Neural progenitor cell (in vitro differentiated cells): ENCODE measurements at regions not wholly inside any gene's neighbourhood (a gene's known extent, or its start where the extent isn't known, plus 50 kb on each side); places are given as distances from the start of the nearest gene placed in this dataset.

ENCODE experiments used
- DNase-seq: peaks from one replicate; pipeline ENCODE4 v3.0.0-alpha.2; 2016; ENCODE audit warnings: low spot score
- H2AFZ ChIP-seq: fragments of 200-600 bp; sonication (generic); replicated peaks from 2 replicates; pipeline ENCODE4 v1.6.1; 2016; ENCODE audit warnings: antibody characterized with exemption
- H3F3A ChIP-seq: fragments of 200-600 bp; sonication (generic); 2 replicates; pipeline ENCODE4 v1.6.1; 2016; ENCODE audit warnings: antibody characterized with exemption, low read depth
- H3K27ac ChIP-seq: fragments of 200-600 bp; sonication (generic); 2 replicates; pipeline ENCODE4 v1.5.1; 2016; ENCODE audit warnings: mild to moderate bottlenecking
- H3K27me3 ChIP-seq: fragments of 200-600 bp; sonication (generic); 2 replicates; pipeline ENCODE4 v1.6.1; 2016; ENCODE audit warnings: mild to moderate bottlenecking, moderate library complexity
- H3K36me3 ChIP-seq: fragments of 200-600 bp; sonication (generic); 2 replicates; pipeline ENCODE4 v1.5.1; 2016
- H3K4me1 ChIP-seq: fragments of 200-600 bp; sonication (generic); 2 replicates; pipeline ENCODE4 v1.6.1; 2016; ENCODE audit warnings: mixed run types
- H3K4me2 ChIP-seq: fragments of 200-600 bp; sonication (generic); 2 replicates; pipeline ENCODE4 v1.6.1; 2016
- H3K4me3 ChIP-seq: fragments of 200-600 bp; sonication (generic); 2 replicates; pipeline ENCODE4 v1.5.1; 2016
- H3K79me2 ChIP-seq: fragments of 200-600 bp; sonication (generic); 2 replicates; pipeline ENCODE4 v1.6.1; 2016; ENCODE audit warnings: low read depth
- H3K9ac ChIP-seq: fragments of 200-600 bp; sonication (generic); 2 replicates; pipeline ENCODE4 v1.6.1; 2016
- H3K9me3 ChIP-seq: fragments of 200-600 bp; sonication (generic); 2 replicates; pipeline ENCODE4 v1.5.1; 2016; ENCODE audit warnings: low read depth
- H4K20me1 ChIP-seq: fragments of 200-600 bp; sonication (generic); 2 replicates; pipeline ENCODE4 v1.6.1; 2016; ENCODE audit warnings: low read depth
- H3K27ac Mint-ChIP-seq: 3 replicates; pipeline ENCODE4 v1.8.0; 2021; ENCODE audit warnings: mixed read lengths
- H3K27me3 Mint-ChIP-seq: 2 replicates; pipeline ENCODE4 v1.8.0; 2022; ENCODE audit warnings: low read depth, mild to moderate bottlenecking, inconsistent platforms, moderate library complexity, mixed read lengths; ENCODE audit not compliant: insufficient read depth
- H3K36me3 Mint-ChIP-seq: 3 replicates; pipeline ENCODE4 v1.8.0; 2021; ENCODE audit warnings: mixed read lengths
- H3K4me1 Mint-ChIP-seq: 3 replicates; pipeline ENCODE4 v1.8.0; 2021; ENCODE audit warnings: mixed read lengths
- H3K4me3 Mint-ChIP-seq: 3 replicates; pipeline ENCODE4 v1.8.0; 2021; ENCODE audit warnings: mild to moderate bottlenecking, moderate library complexity, mixed read lengths
- H3K9me3 Mint-ChIP-seq: 3 replicates; pipeline ENCODE4 v1.8.0; 2020; ENCODE audit warnings: mixed read lengths
- EZH2 ChIP-seq: fragments of 200-600 bp; sonication (generic); IDR thresholded peaks from 2 replicates; pipeline ENCODE4 v1.6.1; 2017; ENCODE audit warnings: antibody characterized with exemption, mild to moderate bottlenecking, moderate library complexity
- EZH2phosphoT487 ChIP-seq: fragments of 200-600 bp; sonication (generic); IDR thresholded peaks from 2 replicates; pipeline ENCODE4 v1.6.1; 2017; ENCODE audit warnings: antibody characterized with exemption
- TF ChIP-seq, protein P1 (sequence below): fragments of 200-600 bp; sonication (generic); IDR thresholded peaks from 2 replicates; pipeline ENCODE4 v1.5.1; 2017; ENCODE audit warnings: antibody characterized with exemption, mild to moderate bottlenecking

- H3K9me3 ChIP-seq, result no peaks in the 10 kb centered on the region
- H3K4me3 Mint-ChIP-seq, result no peak overlapping the region
- no peak for TF ChIP-seq EZH2
- TF ChIP-seq, protein P1, sequence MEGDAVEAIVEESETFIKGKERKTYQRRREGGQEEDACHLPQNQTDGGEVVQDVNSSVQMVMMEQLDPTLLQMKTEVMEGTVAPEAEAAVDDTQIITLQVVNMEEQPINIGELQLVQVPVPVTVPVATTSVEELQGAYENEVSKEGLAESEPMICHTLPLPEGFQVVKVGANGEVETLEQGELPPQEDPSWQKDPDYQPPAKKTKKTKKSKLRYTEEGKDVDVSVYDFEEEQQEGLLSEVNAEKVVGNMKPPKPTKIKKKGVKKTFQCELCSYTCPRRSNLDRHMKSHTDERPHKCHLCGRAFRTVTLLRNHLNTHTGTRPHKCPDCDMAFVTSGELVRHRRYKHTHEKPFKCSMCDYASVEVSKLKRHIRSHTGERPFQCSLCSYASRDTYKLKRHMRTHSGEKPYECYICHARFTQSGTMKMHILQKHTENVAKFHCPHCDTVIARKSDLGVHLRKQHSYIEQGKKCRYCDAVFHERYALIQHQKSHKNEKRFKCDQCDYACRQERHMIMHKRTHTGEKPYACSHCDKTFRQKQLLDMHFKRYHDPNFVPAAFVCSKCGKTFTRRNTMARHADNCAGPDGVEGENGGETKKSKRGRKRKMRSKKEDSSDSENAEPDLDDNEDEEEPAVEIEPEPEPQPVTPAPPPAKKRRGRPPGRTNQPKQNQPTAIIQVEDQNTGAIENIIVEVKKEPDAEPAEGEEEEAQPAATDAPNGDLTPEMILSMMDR, result no peak
- TF ChIP-seq EZH2phosphoT487, result no peak
These were observed 405.7 kb downstream of the ARL4A start for GRCh38 chr7:13093160-13093559.

GRCh38 chr7:13097499-13097898 is 410.1 kb downstream of the ARL4A start:
- H4K20me1 ChIP-seq, result no peaks in the 10 kb centered on the region
- H3F3A ChIP-seq, result no peaks in the 10 kb centered on the region
- no peaks in the 10 kb centered on the region for H3K27me3 ChIP-seq
- H3K4me2 ChIP-seq, result no peak overlapping the region
- H3K4me3 Mint-ChIP-seq, result no peak overlapping the region
- no peaks in the 10 kb centered on the region for H3K79me2 ChIP-seq
- no peaks in the 10 kb centered on the region for H3K4me1 Mint-ChIP-seq
- H3K36me3 Mint-ChIP-seq, result peaks cover 2% of the 10 kb centered on the region
- H3K9me3 ChIP-seq, result no peaks in the 10 kb centered on the region
- no peak for TF ChIP-seq EZH2
- peaks cover 5% of the 10 kb centered on the region for H3K4me1 ChIP-seq
- H3K9me3 Mint-ChIP-seq, result peaks cover 9% of the 10 kb centered on the region
- H2AFZ ChIP-seq, result peak overlapping the region; percentile 60
- H3K27ac Mint-ChIP-seq, result no peak overlapping the region
- H3K9ac ChIP-seq, result no peak overlapping the region
- no peak overlapping the region for H3K27ac ChIP-seq
- DNase-seq, result no peak
- peaks cover 2% of the 10 kb centered on the region for H3K27me3 Mint-ChIP-seq
- H3K36me3 ChIP-seq, result no peaks in the 10 kb centered on the region
- no peak overlapping the region for H3K4me3 ChIP-seq

More at GRCh38 chr7:13093160-13093559, 405.7 kb downstream of the ARL4A start:
- H3F3A ChIP-seq, result no peaks in the 10 kb centered on the region
- no peaks in the 10 kb centered on the region for H3K4me1 Mint-ChIP-seq
- peaks cover 9% of the 10 kb centered on the region for H3K9me3 Mint-ChIP-seq
- H3K9ac ChIP-seq, result no peak overlapping the region
- no peak overlapping the region for H3K4me3 ChIP-seq
- H3K4me2 ChIP-seq, result no peak overlapping the region
- no peaks in the 10 kb centered on the region for H4K20me1 ChIP-seq
- peaks cover 5% of the 10 kb centered on the region for H3K4me1 ChIP-seq
- H3K27me3 Mint-ChIP-seq, result no peaks in the 10 kb centered on the region
- H3K36me3 ChIP-seq, result no peaks in the 10 kb centered on the region
- no peaks in the 10 kb centered on the region for H3K79me2 ChIP-seq
- no peaks in the 10 kb centered on the region for H3K27me3 ChIP-seq
- no peak overlapping the region for H2AFZ ChIP-seq
- H3K27ac ChIP-seq, result no peak overlapping the region
- no peak overlapping the region for H3K27ac Mint-ChIP-seq
- H3K36me3 Mint-ChIP-seq, result no peaks in the 10 kb centered on the region
- DNase-seq, result no peak

GRCh38 chr7:13098161-13098560 is 410.7 kb downstream of the ARL4A start:
- H3K27ac Mint-ChIP-seq, result no peak overlapping the region
- Histone ChIP-seq H3F3A (no peaks in the 10 kb centered on the region), H4K20me1 (no peaks in the 10 kb centered on the region), H3K36me3 (no peaks in the 10 kb centered on the region), H3K79me2 (no peaks in the 10 kb centered on the region), H3K9ac (no peak overlapping the region), H3K4me2 (no peak overlapping the region), H3K4me1 (peaks cover 5% of the 10 kb centered on the region), H2AFZ (no peak overlapping the region), H3K27me3 (no peaks in the 10 kb centered on the region), H3K4me3 (no peak overlapping the region), H3K27ac (no peak overlapping the region), H3K9me3 (no peaks in the 10 kb centered on the region)
- DNase-seq, result no peak
- H3K4me1 Mint-ChIP-seq, result no peaks in the 10 kb centered on the region
- H3K27me3 Mint-ChIP-seq, result peaks cover 2% of the 10 kb centered on the region
- H3K36me3 Mint-ChIP-seq, result peaks cover 2% of the 10 kb centered on the region
- H3K9me3 Mint-ChIP-seq, result peaks cover 9% of the 10 kb centered on the region
- no peak overlapping the region for H3K4me3 Mint-ChIP-seq
- TF ChIP-seq EZH2, result no peak
- no peak for TF ChIP-seq EZH2phosphoT487
- TF ChIP-seq, protein P1, result no peak

- no peak overlapping the region for H3K27ac ChIP-seq
- H3K4me3 ChIP-seq, result no peak overlapping the region
- no peak overlapping the region for H3K4me2 ChIP-seq
- no peak for DNase-seq
- no peaks in the 10 kb centered on the region for H4K20me1 ChIP-seq
- H3K36me3 Mint-ChIP-seq, result peaks cover 2% of the 10 kb centered on the region
- no peaks in the 10 kb centered on the region for H3K36me3 ChIP-seq
- H2AFZ ChIP-seq, result no peak overlapping the region
- H3F3A ChIP-seq, result no peaks in the 10 kb centered on the region
- H3K27ac Mint-ChIP-seq, result peak overlapping the region; percentile 7
- H3K27me3 Mint-ChIP-seq, result peaks cover 2% of the 10 kb centered on the region
- no peaks in the 10 kb centered on the region for H3K27me3 ChIP-seq
- H3K9ac ChIP-seq, result no peak overlapping the region
- H3K79me2 ChIP-seq, result no peaks in the 10 kb centered on the region
- H3K9me3 ChIP-seq, result no peaks in the 10 kb centered on the region
- H3K4me1 ChIP-seq, result peaks cover 5% of the 10 kb centered on the region
- H3K4me1 Mint-ChIP-seq, result no peaks in the 10 kb centered on the region
- H3K9me3 Mint-ChIP-seq, result peaks cover 16% of the 10 kb centered on the region
- TF ChIP-seq, protein P1, result no peak
- TF ChIP-seq EZH2phosphoT487 (no peak), EZH2 (no peak)
- H3K4me3 Mint-ChIP-seq, result no peak overlapping the region
These were observed 411.8 kb downstream of the ARL4A start for GRCh38 chr7:13099154-13099795.
